ENCODE measurements at regions not wholly inside any gene's neighbourhood (a gene's known extent, or its start where the extent isn't known, plus 50 kb on each side); places are given as distances from the start of the nearest gene placed in this dataset.

GRCh38 chr18:11268153-11268552 is 118.8 kb upstream of the PIEZO2 start:
- Histone ChIP-seq H3K36me3 (no peaks in the 10 kb centered on the region), H3K27me3 (peaks cover 0 to 12% (median 0%) of the 10 kb centered on the region in 7 donors), H3K4me1 (peaks cover 0 to 8% (median 0%) of the 10 kb centered on the region in 9 donors), H3K9me3 (peaks cover 0 to 16% (median 5%) of the 10 kb centered on the region in 11 donors), H3K27ac (no peak overlapping the region), H3K4me3 (no peak overlapping the region)
- WGBS, 2 donors = 66 to 68% methylated on average over 2 of the region's 2 CpGs
- intact Hi-C loops (cut with DNase I) = no loop called here
- no peak for DNase-seq
- ATAC-seq = no peak
- TF ChIP-seq, protein P1, sequence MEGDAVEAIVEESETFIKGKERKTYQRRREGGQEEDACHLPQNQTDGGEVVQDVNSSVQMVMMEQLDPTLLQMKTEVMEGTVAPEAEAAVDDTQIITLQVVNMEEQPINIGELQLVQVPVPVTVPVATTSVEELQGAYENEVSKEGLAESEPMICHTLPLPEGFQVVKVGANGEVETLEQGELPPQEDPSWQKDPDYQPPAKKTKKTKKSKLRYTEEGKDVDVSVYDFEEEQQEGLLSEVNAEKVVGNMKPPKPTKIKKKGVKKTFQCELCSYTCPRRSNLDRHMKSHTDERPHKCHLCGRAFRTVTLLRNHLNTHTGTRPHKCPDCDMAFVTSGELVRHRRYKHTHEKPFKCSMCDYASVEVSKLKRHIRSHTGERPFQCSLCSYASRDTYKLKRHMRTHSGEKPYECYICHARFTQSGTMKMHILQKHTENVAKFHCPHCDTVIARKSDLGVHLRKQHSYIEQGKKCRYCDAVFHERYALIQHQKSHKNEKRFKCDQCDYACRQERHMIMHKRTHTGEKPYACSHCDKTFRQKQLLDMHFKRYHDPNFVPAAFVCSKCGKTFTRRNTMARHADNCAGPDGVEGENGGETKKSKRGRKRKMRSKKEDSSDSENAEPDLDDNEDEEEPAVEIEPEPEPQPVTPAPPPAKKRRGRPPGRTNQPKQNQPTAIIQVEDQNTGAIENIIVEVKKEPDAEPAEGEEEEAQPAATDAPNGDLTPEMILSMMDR (IDR thresholded peaks at IDR 0.05) = no peak

DNA sequence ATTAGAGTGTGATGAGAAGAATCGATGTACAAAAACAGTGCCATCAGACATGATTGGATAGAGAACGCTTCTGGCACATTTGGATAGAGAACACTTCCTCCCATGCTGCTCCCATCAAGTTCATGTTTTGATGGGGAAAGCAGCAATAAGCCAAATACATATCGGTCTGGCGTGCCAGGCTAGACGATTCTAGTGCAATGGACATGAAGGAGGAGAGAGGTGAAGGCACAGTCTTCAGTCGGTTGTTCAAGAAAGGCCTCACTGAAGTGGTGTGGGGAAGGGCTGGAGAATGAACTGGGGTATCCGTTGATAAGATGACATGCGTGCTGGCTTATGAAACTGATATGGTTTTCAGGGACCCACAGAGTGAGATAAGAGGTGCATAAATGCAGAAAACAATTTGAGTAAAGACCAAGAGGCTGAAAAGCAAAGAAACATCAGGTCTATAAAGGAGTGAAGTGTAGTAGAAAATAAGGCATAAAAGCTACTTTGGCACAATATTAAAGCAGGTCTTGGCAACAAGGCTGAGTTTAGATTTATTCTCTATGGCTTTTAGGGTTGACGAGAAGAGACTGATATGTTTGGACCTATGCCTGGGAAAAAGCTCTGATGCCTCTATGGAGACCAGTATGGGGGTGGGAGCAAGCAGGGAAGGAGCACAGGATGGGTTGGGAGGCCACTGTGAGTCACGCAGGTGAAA is 117.6 kb upstream of the PIEZO2 start:
- Histone ChIP-seq H3K9me3 (peaks cover 0 to 17% (median 5%) of the 10 kb centered on the region in 11 donors), H3K27ac (no peak overlapping the region)
- 80 to 81% methylated on average over 10 of the region's 10 CpGs for WGBS, 2 donors

GRCh38 chr18:11261486-11261885 is 112.1 kb upstream of the PIEZO2 start:
- WGBS, 2 donors = 75 to 78% methylated on average over 2 of the region's 2 CpGs
- intact Hi-C loops (cut with DNase I) = no loop called here
- no peak for DNase-seq
- Histone ChIP-seq H3K9me3 (peaks cover 0 to 17% (median 5%) of the 10 kb centered on the region in 11 donors), H3K36me3 (no peaks in the 10 kb centered on the region), H3K4me3 (no peak overlapping the region), H3K27me3 (no peaks in the 10 kb centered on the region), H3K27ac (no peak overlapping the region), H3K4me1 (peaks cover 0 to 8% (median 0%) of the 10 kb centered on the region in 9 donors)
- TF ChIP-seq, protein P1 (IDR thresholded peaks at IDR 0.05) = no peak
- no peak for ATAC-seq

More for the DNA sequence above, 117.6 kb upstream of the PIEZO2 start:
- no peaks in the 10 kb centered on the region for H3K36me3 ChIP-seq
- H3K27me3 ChIP-seq = peaks cover 0 to 12% (median 0%) of the 10 kb centered on the region in 7 donors
- H3K4me3 ChIP-seq = no peak overlapping the region
- TF ChIP-seq, protein P1 (IDR thresholded peaks at IDR 0.05) = no peak
- ATAC-seq (no peak), DNase-seq (no peak)
- peaks cover 0 to 8% (median 0%) of the 10 kb centered on the region in 9 donors for H3K4me1 ChIP-seq
- intact Hi-C loops (cut with DNase I) = no loop called here

DNA sequence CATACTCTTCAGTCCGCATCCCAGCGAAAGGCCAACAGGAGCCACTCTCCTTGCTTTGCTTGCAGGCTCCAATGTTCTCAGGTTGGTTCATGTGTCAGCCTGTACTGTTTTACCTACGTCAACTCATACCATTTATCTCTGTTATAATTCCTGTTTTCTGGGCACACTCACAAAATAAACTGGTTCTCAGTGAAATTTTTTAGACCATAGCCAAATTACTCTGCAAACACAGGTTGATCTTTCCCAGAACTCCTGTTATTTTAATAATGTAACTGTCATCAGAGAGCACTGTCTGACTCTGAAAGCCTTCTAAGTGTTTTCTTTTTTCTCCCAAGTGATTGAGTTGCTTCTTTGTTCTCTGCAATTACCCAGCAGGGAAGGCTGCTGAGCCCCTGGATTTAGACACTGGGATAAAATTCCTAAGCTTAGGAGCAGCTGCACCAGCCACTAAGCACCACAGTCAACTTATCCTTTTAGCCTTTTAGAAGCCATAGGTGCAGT is 111.6 kb upstream of the PIEZO2 start:
- peaks cover 0 to 8% (median 0%) of the 10 kb centered on the region in 9 donors for H3K4me1 ChIP-seq
- H3K9me3 ChIP-seq = peaks cover 0 to 17% (median 5%) of the 10 kb centered on the region in 11 donors
- H3K36me3 ChIP-seq = no peaks in the 10 kb centered on the region
- intact Hi-C loops (cut with DNase I) = no loop called here
- H3K4me3 ChIP-seq = no peak overlapping the region
- no peak for DNase-seq
- TF ChIP-seq, protein P1 (IDR thresholded peaks at IDR 0.05) = no peak
- WGBS, 2 donors = 87 to 92% methylated on average over 3 of the region's 3 CpGs
- no peak for ATAC-seq
- H3K27me3 ChIP-seq = no peaks in the 10 kb centered on the region
- H3K27ac ChIP-seq = no peak overlapping the region

All from heart right ventricle (tissue), 16 donors.